ENCODE measurements at regions not wholly inside any gene's neighbourhood (a gene's known extent, or its start where the extent isn't known, plus 50 kb on each side); places are given as distances from the start of the nearest gene placed in this dataset.
"Not testable (repeated sequence)": the region's sequence is repeated elsewhere in the genome, so short reads cannot be mapped to it uniquely, and the experiment has no call there.

- H3K4me2 ChIP-seq (ENCODE audit: insufficient read depth, low read length); H3K9me1 ChIP-seq (replicated peaks; ENCODE audit: control insufficient read depth, extremely low read depth, insufficient read depth, low read length); intact Hi-C loops (cut with micrococcal nuclease); H3K9me3 ChIP-seq (replicated peaks; ENCODE audit: control insufficient read depth, insufficient read depth, low read length); H3K9ac ChIP-seq (replicated peaks; ENCODE audit: extremely low read depth, insufficient read depth, low read length); POLR2A ChIA-PET; dilution Hi-C loops (cut with MboI; ENCODE audit: extremely low pct_ligation_motif_present, low sequenced_read_pairs); CTCF ChIA-PET; DNase-seq (ENCODE audit: low read depth, low spot score); H3K27me3 ChIP-seq (ENCODE audit: control insufficient read depth in 2 of 2, insufficient read depth in 2 of 2, low read length in 2 of 2); H2AFZ ChIP-seq (ENCODE audit: low read depth, low read length); H3K4me3 ChIP-seq (replicated peaks in 1 of 3; ENCODE audit: insufficient read depth in 1 of 3, low read depth in 1 of 3, low read length in 3 of 3); H4K20me1 ChIP-seq (replicated peaks; ENCODE audit: control insufficient read depth, extremely low read depth, insufficient read depth, low read length); H3K27ac ChIP-seq (ENCODE audit: insufficient read depth, low read depth, low read length); H3K79me2 ChIP-seq (ENCODE audit: control insufficient read depth, insufficient read depth, low read length); H3K4me1 ChIP-seq (ENCODE audit: control insufficient read depth, extremely low read depth, insufficient read depth, low read length); FAIRE-seq; BruUV-seq (replicated peaks): not testable (repeated sequence)
- H3K36me3 ChIP-seq (ENCODE audit: control insufficient read depth in 2 of 2, extremely low read depth in 1 of 2, insufficient read depth in 2 of 2, low read length in 2 of 2) = peaks cover 17 to 25% of the 10 kb centered on the region in 2 experiments
Measured at GRCh38 chr7:149553991-149554390, 56.4 kb upstream of the ZNF746 start.

GRCh38 chr7:149552799-149553198 lies 55.2 kb upstream of the ZNF746 start:
- H3K79me2 ChIP-seq (ENCODE audit: control insufficient read depth, insufficient read depth, low read length) = no peaks in the 10 kb centered on the region
- peak; percentile 39 for DNase-seq (ENCODE audit: low read depth, low spot score)
- H3K36me3 ChIP-seq (ENCODE audit: control insufficient read depth in 2 of 2, extremely low read depth in 1 of 2, insufficient read depth in 2 of 2, low read length in 2 of 2) = peaks cover 20 to 33% of the 10 kb centered on the region in 2 experiments
- dilution Hi-C loops (cut with MboI; ENCODE audit: extremely low pct_ligation_motif_present, low sequenced_read_pairs) (no loop called here), intact Hi-C loops (cut with micrococcal nuclease) (no loop called here)
- no peaks in the 10 kb centered on the region for H3K9me1 ChIP-seq (replicated peaks; ENCODE audit: control insufficient read depth, extremely low read depth, insufficient read depth, low read length)
- no peak for FAIRE-seq
- CTCF ChIA-PET = no interaction called here
- H3K9me3 ChIP-seq (replicated peaks; ENCODE audit: control insufficient read depth, insufficient read depth, low read length) = no peaks in the 10 kb centered on the region
- BruUV-seq (replicated peaks) = no TSS peak
- H3K4me2 ChIP-seq (ENCODE audit: insufficient read depth, low read length) = no peak overlapping the region
- H3K27ac ChIP-seq (ENCODE audit: insufficient read depth, low read depth, low read length) = no peak overlapping the region
- H3K4me3 ChIP-seq (replicated peaks in 1 of 3; ENCODE audit: insufficient read depth in 1 of 3, low read depth in 1 of 3, low read length in 3 of 3) = no peak overlapping the region
- TF ChIP-seq MYC (IDR thresholded peaks at IDR 0.05; ENCODE audit: low read depth, low read length) = no peak
- no peak overlapping the region for H2AFZ ChIP-seq (ENCODE audit: low read depth, low read length)
- POLR2A ChIA-PET = no interaction called here
- no peak overlapping the region for H3K9ac ChIP-seq (replicated peaks; ENCODE audit: extremely low read depth, insufficient read depth, low read length)
- H3K27me3 ChIP-seq (ENCODE audit: control insufficient read depth in 2 of 2, insufficient read depth in 2 of 2, low read length in 2 of 2) = no peaks in the 10 kb centered on the region
- H3K4me1 ChIP-seq (ENCODE audit: control insufficient read depth, extremely low read depth, insufficient read depth, low read length) = no peaks in the 10 kb centered on the region
- H4K20me1 ChIP-seq (replicated peaks; ENCODE audit: control insufficient read depth, extremely low read depth, insufficient read depth, low read length) = no peaks in the 10 kb centered on the region
